ENCODE measurements at regions not wholly inside any gene's neighbourhood (a gene's known extent, or its start where the extent isn't known, plus 50 kb on each side); places are given as distances from the start of the nearest gene placed in this dataset.

- H2BK12ac ChIP-seq (ENCODE audit: low read length) = no peak overlapping the region
- no peak for DNase-seq
- no peaks in the 10 kb centered on the region for H3K4me1 ChIP-seq (ENCODE audit: control insufficient read depth in 1 of 2, insufficient read depth in 2 of 2, low read length in 2 of 2)
- H3K27ac ChIP-seq (ENCODE audit: low read depth, low read length) = no peak overlapping the region
- no peak overlapping the region for H4K91ac ChIP-seq (ENCODE audit: low read depth, low read length)
- no peaks in the 10 kb centered on the region for H3K79me2 ChIP-seq (ENCODE audit: control insufficient read depth, insufficient read depth, low read length, poor library complexity)
- no peaks in the 10 kb centered on the region for H3K79me1 ChIP-seq (ENCODE audit: low read length)
- H4K8ac ChIP-seq (ENCODE audit: low read depth, low read length) = no peak overlapping the region
- no peak overlapping the region for H2AK5ac ChIP-seq (ENCODE audit: low read length)
- no peak overlapping the region for H3K18ac ChIP-seq (ENCODE audit: low read length)
- H3K4me3 ChIP-seq (ENCODE audit: low read depth, low read length) = no peak overlapping the region
- H2BK120ac ChIP-seq (ENCODE audit: insufficient read depth, low read length, poor library complexity) = no peak overlapping the region
- no peak overlapping the region for H4K12ac ChIP-seq (ENCODE audit: low read depth, low read length)
- H3K9me3 ChIP-seq (ENCODE audit: insufficient read depth, low read depth, low read length) = no peaks in the 10 kb centered on the region
- no peaks in the 10 kb centered on the region for H3K36me3 ChIP-seq (ENCODE audit: control insufficient read depth in 1 of 2, insufficient read depth in 2 of 2, low read length in 2 of 2)
- no peak overlapping the region for H3K4ac ChIP-seq (ENCODE audit: low read depth, low read length)
- no peak overlapping the region for H3K14ac ChIP-seq (ENCODE audit: low read length)
- H3K9ac ChIP-seq (ENCODE audit: low read length) = no peak overlapping the region
- WGBS (ENCODE audit: extremely low coverage, insufficient coverage, insufficient read length) = no CpG with 5 or more reads among the region's 3 CpGs
- no peak overlapping the region for H3K4me2 ChIP-seq (ENCODE audit: low read length)
- no peak overlapping the region for H3K23ac ChIP-seq (ENCODE audit: low read length)
- H2BK5ac ChIP-seq (ENCODE audit: low read depth, low read length, poor library complexity) = no peak overlapping the region
- no peaks in the 10 kb centered on the region for H3K27me3 ChIP-seq (ENCODE audit: insufficient read depth, low read length)
- H2AFZ ChIP-seq (ENCODE audit: insufficient read depth, low read length, poor library complexity) = no peak overlapping the region
Observed at GRCh38 chr18:44508474-44508873, 172.2 kb upstream of the SETBP1 start.

- Histone ChIP-seq H3K79me1 (ENCODE audit: low read length) (no peaks in the 10 kb centered on the region), H3K79me2 (ENCODE audit: control insufficient read depth, insufficient read depth, low read length, poor library complexity) (no peaks in the 10 kb centered on the region), H3K27ac (ENCODE audit: low read depth, low read length) (no peak overlapping the region), H3K23ac (ENCODE audit: low read length) (no peak overlapping the region), H3K4me1 (ENCODE audit: control insufficient read depth in 1 of 2, insufficient read depth in 2 of 2, low read length in 2 of 2) (no peaks in the 10 kb centered on the region), H3K18ac (ENCODE audit: low read length) (no peak overlapping the region), H2AFZ (ENCODE audit: insufficient read depth, low read length, poor library complexity) (no peak overlapping the region), H2BK5ac (ENCODE audit: low read depth, low read length, poor library complexity) (no peak overlapping the region), H3K36me3 (ENCODE audit: control insufficient read depth in 1 of 2, insufficient read depth in 2 of 2, low read length in 2 of 2) (no peaks in the 10 kb centered on the region), H3K4ac (ENCODE audit: low read depth, low read length) (no peak overlapping the region), H3K9me3 (ENCODE audit: insufficient read depth, low read depth, low read length) (no peaks in the 10 kb centered on the region), H3K9ac (ENCODE audit: low read length) (no peak overlapping the region), H4K91ac (ENCODE audit: low read depth, low read length) (no peak overlapping the region), H3K4me3 (ENCODE audit: low read depth, low read length) (no peak overlapping the region), H4K8ac (ENCODE audit: low read depth, low read length) (no peak overlapping the region), H4K12ac (ENCODE audit: low read depth, low read length) (no peak overlapping the region), H2AK5ac (ENCODE audit: low read length) (no peak overlapping the region), H2BK120ac (ENCODE audit: insufficient read depth, low read length, poor library complexity) (no peak overlapping the region), H3K14ac (ENCODE audit: low read length) (no peak overlapping the region), H3K4me2 (ENCODE audit: low read length) (no peak overlapping the region), H3K27me3 (ENCODE audit: insufficient read depth, low read length) (no peaks in the 10 kb centered on the region), H2BK12ac (ENCODE audit: low read length) (no peak overlapping the region)
- no CpG with 5 or more reads among the region's 2 CpGs for WGBS (ENCODE audit: extremely low coverage, insufficient coverage, insufficient read length)
- no peak for DNase-seq
Observed at GRCh38 chr18:44509048-44509447, 171.6 kb upstream of the SETBP1 start.

- Histone ChIP-seq H3K4me3 (ENCODE audit: low read depth, low read length) (no peak overlapping the region), H2BK12ac (ENCODE audit: low read length) (no peak overlapping the region), H2AK5ac (ENCODE audit: low read length) (no peak overlapping the region), H3K9me3 (ENCODE audit: insufficient read depth, low read depth, low read length) (no peaks in the 10 kb centered on the region), H3K4me2 (ENCODE audit: low read length) (no peak overlapping the region), H3K4ac (ENCODE audit: low read depth, low read length) (no peak overlapping the region), H3K79me2 (ENCODE audit: control insufficient read depth, insufficient read depth, low read length, poor library complexity) (no peaks in the 10 kb centered on the region), H3K27me3 (ENCODE audit: insufficient read depth, low read length) (no peaks in the 10 kb centered on the region), H4K12ac (ENCODE audit: low read depth, low read length) (no peak overlapping the region), H3K14ac (ENCODE audit: low read length) (no peak overlapping the region), H3K18ac (ENCODE audit: low read length) (no peak overlapping the region), H2BK120ac (ENCODE audit: insufficient read depth, low read length, poor library complexity) (no peak overlapping the region), H3K4me1 (ENCODE audit: control insufficient read depth in 1 of 2, insufficient read depth in 2 of 2, low read length in 2 of 2) (no peaks in the 10 kb centered on the region), H2BK5ac (ENCODE audit: low read depth, low read length, poor library complexity) (no peak overlapping the region), H3K23ac (ENCODE audit: low read length) (no peak overlapping the region), H2AFZ (ENCODE audit: insufficient read depth, low read length, poor library complexity) (no peak overlapping the region), H3K9ac (ENCODE audit: low read length) (no peak overlapping the region), H3K27ac (ENCODE audit: low read depth, low read length) (no peak overlapping the region), H3K36me3 (ENCODE audit: control insufficient read depth in 1 of 2, insufficient read depth in 2 of 2, low read length in 2 of 2) (no peaks in the 10 kb centered on the region), H3K79me1 (ENCODE audit: low read length) (no peaks in the 10 kb centered on the region), H4K91ac (ENCODE audit: low read depth, low read length) (no peak overlapping the region), H4K8ac (ENCODE audit: low read depth, low read length) (no peak overlapping the region)
- no peak for DNase-seq
- WGBS (ENCODE audit: extremely low coverage, insufficient coverage, insufficient read length) = no CpG with 5 or more reads among the region's 6 CpGs
Observed at GRCh38 chr18:44510390-44510789, 170.3 kb upstream of the SETBP1 start.

GRCh38 chr18:44513233-44513632 lies 167.5 kb upstream of the SETBP1 start:
- no peak overlapping the region for H3K27ac ChIP-seq (ENCODE audit: low read depth, low read length)
- H3K27me3 ChIP-seq (ENCODE audit: insufficient read depth, low read length) = no peaks in the 10 kb centered on the region
- no peak overlapping the region for H3K14ac ChIP-seq (ENCODE audit: low read length)
- H3K18ac ChIP-seq (ENCODE audit: low read length) = no peak overlapping the region
- H3K36me3 ChIP-seq (ENCODE audit: control insufficient read depth in 1 of 2, insufficient read depth in 2 of 2, low read length in 2 of 2) = no peaks in the 10 kb centered on the region
- H3K79me2 ChIP-seq (ENCODE audit: control insufficient read depth, insufficient read depth, low read length, poor library complexity) = no peaks in the 10 kb centered on the region
- no peak overlapping the region for H2BK5ac ChIP-seq (ENCODE audit: low read depth, low read length, poor library complexity)
- H3K79me1 ChIP-seq (ENCODE audit: low read length) = no peaks in the 10 kb centered on the region
- no peak overlapping the region for H3K4me3 ChIP-seq (ENCODE audit: low read depth, low read length)
- WGBS (ENCODE audit: extremely low coverage, insufficient coverage, insufficient read length) = no CpG with 5 or more reads among the region's 3 CpGs
- no peak overlapping the region for H2AFZ ChIP-seq (ENCODE audit: insufficient read depth, low read length, poor library complexity)
- no peak overlapping the region for H4K12ac ChIP-seq (ENCODE audit: low read depth, low read length)
- no peak overlapping the region for H4K8ac ChIP-seq (ENCODE audit: low read depth, low read length)
- no peaks in the 10 kb centered on the region for H3K9me3 ChIP-seq (ENCODE audit: insufficient read depth, low read depth, low read length)
- no peak overlapping the region for H3K9ac ChIP-seq (ENCODE audit: low read length)
- no peak overlapping the region for H3K4me2 ChIP-seq (ENCODE audit: low read length)
- no peak overlapping the region for H2AK5ac ChIP-seq (ENCODE audit: low read length)
- no peak overlapping the region for H4K91ac ChIP-seq (ENCODE audit: low read depth, low read length)
- H3K23ac ChIP-seq (ENCODE audit: low read length) = no peak overlapping the region
- no peak overlapping the region for H2BK120ac ChIP-seq (ENCODE audit: insufficient read depth, low read length, poor library complexity)
- no peak overlapping the region for H3K4ac ChIP-seq (ENCODE audit: low read depth, low read length)
- H2BK12ac ChIP-seq (ENCODE audit: low read length) = no peak overlapping the region
- H3K4me1 ChIP-seq (ENCODE audit: control insufficient read depth in 1 of 2, insufficient read depth in 2 of 2, low read length in 2 of 2) = no peaks in the 10 kb centered on the region
- no peak for DNase-seq

All from trophoblast cell (in vitro differentiated cells and primary cell).